Astrocyte of the spinal cord (primary cell): ENCODE measurements at regions not wholly inside any gene's neighbourhood (a gene's known extent, or its start where the extent isn't known, plus 50 kb on each side); places are given as distances from the start of the nearest gene placed in this dataset.

Experiments used
- DNase-seq: peaks from one replicate; pipeline ENCODE4 v3.0.0; 2011; ENCODE audit warnings: low read depth, low spot score
- H3K4me3 ChIP-seq: 2 replicates; pipeline ENCODE4 v1.5.1; 2011; ENCODE audit warnings: low read depth, mild to moderate bottlenecking, low read length, moderate library complexity
- in situ Hi-C: cut with HindIII; loops from 2 replicates; pipeline ENCODE4 v1.10.0; 2017; ENCODE audit warnings: low sequenced_read_pairs
- TF ChIP-seq, protein P1 (sequence below): IDR thresholded peaks from 2 replicates; pipeline ENCODE4 v1.5.1; 2012; ENCODE audit warnings: low read depth, mild to moderate bottlenecking, low read length, inconsistent platforms

DNA sequence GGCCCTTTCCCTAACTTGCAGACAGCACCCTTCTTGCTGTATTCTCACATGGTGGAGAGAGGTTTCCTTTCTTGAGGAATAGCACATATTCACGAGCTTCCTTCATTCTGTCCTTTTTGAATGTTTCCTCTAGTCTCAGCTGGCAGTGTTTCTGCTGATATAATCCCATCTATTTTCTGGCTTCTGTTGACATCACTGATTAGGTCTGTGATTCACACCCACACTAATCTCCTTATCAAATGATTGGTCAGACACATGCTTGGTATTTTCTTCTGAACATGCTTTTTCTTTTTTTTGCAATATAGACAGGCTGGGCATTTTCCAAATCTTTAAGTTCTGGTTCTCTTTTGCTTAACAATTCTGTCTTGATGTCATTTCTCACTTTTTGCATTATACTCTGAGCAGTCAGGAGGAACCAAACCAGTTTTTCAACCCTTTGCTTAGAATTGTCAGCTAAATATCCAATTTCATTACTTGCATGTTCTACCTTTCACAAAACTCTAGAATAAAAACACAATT is 65.4 kb downstream of the OXSM start:
- in situ Hi-C loops: no loop called here

DNA sequence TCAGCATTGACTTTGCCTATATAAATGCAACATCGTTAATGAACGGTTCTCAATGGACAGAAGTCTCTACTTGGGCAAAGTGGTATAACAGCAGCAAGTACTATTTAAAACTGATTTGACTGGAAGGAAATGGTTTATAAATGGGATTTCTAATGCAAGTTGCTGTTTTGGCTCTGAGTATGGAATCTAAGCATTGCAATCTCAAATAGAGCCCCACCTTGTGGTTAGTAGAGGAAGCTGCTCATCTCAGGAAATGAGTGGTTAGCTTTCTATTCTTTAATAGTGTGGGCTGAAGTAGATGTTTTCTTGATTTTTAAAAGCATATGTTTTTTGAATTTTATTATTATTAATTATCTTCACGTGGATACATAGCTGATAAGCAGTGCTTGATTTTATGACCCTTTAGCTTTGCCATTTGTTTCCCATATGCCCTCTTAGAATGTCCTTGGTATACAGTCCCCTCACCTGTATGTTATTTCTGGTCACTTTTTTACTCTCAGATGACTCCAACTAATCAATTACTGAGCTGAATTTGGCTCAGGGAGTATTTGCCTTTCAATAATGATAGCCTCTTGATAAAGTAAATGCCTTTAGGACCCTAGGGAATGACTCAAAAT is 67.1 kb downstream of the OXSM start:
- TF ChIP-seq, protein P1, sequence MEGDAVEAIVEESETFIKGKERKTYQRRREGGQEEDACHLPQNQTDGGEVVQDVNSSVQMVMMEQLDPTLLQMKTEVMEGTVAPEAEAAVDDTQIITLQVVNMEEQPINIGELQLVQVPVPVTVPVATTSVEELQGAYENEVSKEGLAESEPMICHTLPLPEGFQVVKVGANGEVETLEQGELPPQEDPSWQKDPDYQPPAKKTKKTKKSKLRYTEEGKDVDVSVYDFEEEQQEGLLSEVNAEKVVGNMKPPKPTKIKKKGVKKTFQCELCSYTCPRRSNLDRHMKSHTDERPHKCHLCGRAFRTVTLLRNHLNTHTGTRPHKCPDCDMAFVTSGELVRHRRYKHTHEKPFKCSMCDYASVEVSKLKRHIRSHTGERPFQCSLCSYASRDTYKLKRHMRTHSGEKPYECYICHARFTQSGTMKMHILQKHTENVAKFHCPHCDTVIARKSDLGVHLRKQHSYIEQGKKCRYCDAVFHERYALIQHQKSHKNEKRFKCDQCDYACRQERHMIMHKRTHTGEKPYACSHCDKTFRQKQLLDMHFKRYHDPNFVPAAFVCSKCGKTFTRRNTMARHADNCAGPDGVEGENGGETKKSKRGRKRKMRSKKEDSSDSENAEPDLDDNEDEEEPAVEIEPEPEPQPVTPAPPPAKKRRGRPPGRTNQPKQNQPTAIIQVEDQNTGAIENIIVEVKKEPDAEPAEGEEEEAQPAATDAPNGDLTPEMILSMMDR: peak; percentile 89
- in situ Hi-C loops: no loop called here
- no peak overlapping the region for H3K4me3 ChIP-seq
- DNase-seq: peak; percentile 58

More for the DNA sequence above, 65.4 kb downstream of the OXSM start:
- no peak for DNase-seq
- TF ChIP-seq, protein P1: no peak
- no peak overlapping the region for H3K4me3 ChIP-seq

DNA sequence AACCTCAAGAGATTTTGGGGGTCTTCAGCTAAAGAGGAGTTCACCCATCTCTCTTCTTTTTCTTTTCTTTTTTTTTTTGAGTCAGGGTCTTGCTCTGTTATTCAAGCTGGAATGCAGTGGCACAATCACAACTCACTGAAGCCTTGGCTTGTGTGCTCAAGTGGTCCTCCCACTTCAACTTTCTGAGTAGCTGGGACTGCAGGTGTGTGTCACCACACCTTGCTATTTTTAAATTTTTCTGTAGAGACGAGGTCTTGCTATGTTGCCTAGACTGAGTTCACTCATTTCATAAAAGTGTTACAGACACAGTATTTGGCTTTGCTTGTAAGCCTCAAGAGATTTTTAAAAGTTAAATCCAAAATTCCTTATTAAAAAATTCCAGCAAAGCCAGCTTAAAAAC is 71.7 kb downstream of the OXSM start:
- in situ Hi-C loops: no loop called here

DNA sequence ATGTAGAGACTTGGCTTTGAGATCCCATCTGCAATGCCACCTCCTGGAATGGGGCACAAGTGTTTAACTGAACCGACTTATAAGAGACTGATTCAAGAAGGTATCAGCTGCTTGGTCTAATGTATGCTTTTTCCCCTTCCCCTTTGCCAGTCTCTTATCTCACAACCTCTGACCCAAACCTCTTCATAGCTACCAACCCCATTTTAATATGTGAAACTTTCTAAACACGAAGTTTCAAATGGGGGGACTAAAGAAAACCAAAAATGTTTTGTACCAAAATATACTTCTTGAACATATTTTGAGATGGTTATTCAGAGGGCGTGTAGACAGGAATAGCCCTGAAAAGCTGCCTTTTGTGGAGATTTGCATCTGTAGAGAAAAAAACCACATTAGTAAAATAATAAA is 73.1 kb downstream of the OXSM start:
- TF ChIP-seq, protein P1: no peak
- no peak for DNase-seq
- in situ Hi-C loops: no loop called here
- H3K4me3 ChIP-seq: no peak overlapping the region

More for the DNA sequence above, 71.7 kb downstream of the OXSM start:
- TF ChIP-seq, protein P1: no peak
- no peak for DNase-seq
- no peak overlapping the region for H3K4me3 ChIP-seq

DNA sequence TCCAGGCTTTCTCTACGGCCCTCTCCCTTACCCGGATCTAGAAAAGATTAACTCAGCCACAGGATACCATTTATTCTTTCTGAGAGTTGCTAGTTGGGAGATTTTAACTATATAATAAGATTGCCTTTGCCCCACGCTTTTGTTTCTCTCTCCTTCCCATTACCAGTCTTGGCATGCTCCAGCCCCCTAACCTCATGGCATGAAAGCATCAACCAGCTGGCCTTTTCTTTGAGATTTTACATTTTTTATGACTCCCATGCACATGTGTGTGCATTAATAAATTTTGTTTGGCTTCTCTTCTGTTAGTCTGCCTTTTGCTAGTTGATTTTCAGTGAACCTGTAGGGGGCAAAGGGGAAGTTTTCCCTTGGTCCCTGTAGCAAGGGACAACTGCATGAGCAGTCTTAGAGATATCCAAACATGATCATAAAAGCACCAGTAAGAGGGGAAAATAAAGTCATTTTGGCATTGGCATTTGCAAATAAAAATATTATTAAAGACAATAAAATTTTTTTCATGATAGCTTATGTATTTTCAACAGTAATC is 73.6 kb downstream of the OXSM start:
- no peak for DNase-seq
- no peak overlapping the region for H3K4me3 ChIP-seq
- TF ChIP-seq, protein P1: no peak
- in situ Hi-C loops: no loop called here

DNA sequence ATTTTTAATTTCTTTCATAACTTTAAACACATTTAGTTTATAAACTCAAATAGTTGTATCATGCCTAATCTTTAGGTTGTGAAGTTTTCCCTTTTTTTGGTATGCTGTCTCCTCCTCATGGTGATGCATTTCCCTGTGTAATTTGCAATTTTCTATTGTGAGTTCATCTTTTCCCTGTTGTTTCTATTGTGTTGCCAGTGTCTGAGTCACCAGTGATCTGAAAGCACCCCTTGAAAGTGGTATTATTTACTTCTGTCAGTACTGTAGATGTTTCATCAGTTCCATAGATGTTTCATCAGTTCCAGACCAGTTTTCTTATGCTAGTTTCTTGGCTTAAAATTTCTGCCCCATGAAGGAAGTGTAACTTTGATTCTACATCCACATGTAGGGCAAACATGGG is 80.6 kb downstream of the OXSM start:
- TF ChIP-seq, protein P1: no peak
- in situ Hi-C loops: no loop called here
- no peak for DNase-seq
- no peak overlapping the region for H3K4me3 ChIP-seq
